A549 (cell line): ENCODE measurements at regions not wholly inside any gene's neighbourhood (a gene's known extent, or its start where the extent isn't known, plus 50 kb on each side); places are given as distances from the start of the nearest gene placed in this dataset.

ENCODE experiments used
- ATAC-seq, 2 experiments: fragments of 200-7000 bp in 1 of 2; fragments of >200 bp in 1 of 2; cut with Nextera tagmentation in 1 of 2; cut with Tn5 transposase in 1 of 2; 3 replicates each; pipeline versions ENCODE4 v1.8.0 to v1.9.1; 2018 to 2020; ENCODE audit warnings: mild to moderate bottlenecking in 1 of 2, moderate library complexity in 1 of 2
- CTCF ChIA-PET: fragments of 300-600 bp; sonication (Branson Sonifier 250); formaldehyde crosslinking; extraction: SDS; loops from one replicate; lab custom pipeline; 2021; ENCODE audit warnings: antibody characterized with exemption, inconsistent platforms; lab: Yijun Ruan, JAX
- POLR2A ChIA-PET: fragments of 350-600 bp; formaldehyde crosslinking; extraction: SDS; loops from one replicate; lab custom pipeline; 2021; ENCODE audit warnings: antibody characterized with exemption, inconsistent platforms; lab: Yijun Ruan, JAX
- DNase-seq, 2 experiments: peaks; one replicate each; pipeline versions ENCODE4 v3.0.0 to v3.0.0-alpha.2; 2011 to 2016; ENCODE audit warnings: low read depth in 1 of 2, low spot score in 1 of 2
- FAIRE-seq: peaks from 2 replicates; lab custom pipeline; 2011; peaks lifted over from hg19 to GRCh38; lab: Jason Lieb, UNC
- H3K27ac ChIP-seq, 2 experiments: fragments of >200 bp; sonication (Bioruptor Twin); formaldehyde crosslinking; 3 replicates each; pipeline ENCODE4 v1.5.1; 2016 to 2017
- H3K4me1 ChIP-seq: fragments of >200 bp; sonication (Bioruptor Twin); formaldehyde crosslinking; 3 replicates; pipeline ENCODE4 v1.6.1; 2016
- H3K4me2 ChIP-seq: fragments of >200 bp; sonication (Bioruptor Twin); formaldehyde crosslinking; 3 replicates; pipeline ENCODE4 v1.6.1; 2016
- H3K4me3 ChIP-seq: fragments of >200 bp; sonication (Bioruptor Twin); formaldehyde crosslinking; 3 replicates; pipeline ENCODE4 v1.5.1; 2016
- H3K9me3 ChIP-seq: fragments of >200 bp; sonication (Bioruptor Twin); formaldehyde crosslinking; 3 replicates; pipeline ENCODE4 v1.6.1; 2016
- BHLHE40 ChIP-seq: IDR thresholded peaks from 2 replicates; pipeline ENCODE4 v1.6.1; 2012; ENCODE audit warnings: low read depth, low read length, inconsistent platforms
- CHD4 ChIP-seq: fragments of 200-600 bp; sonication (generic); IDR thresholded peaks from 2 replicates; pipeline ENCODE4 v1.6.1; 2016; ENCODE audit warnings: antibody characterized with exemption, mild to moderate bottlenecking, borderline replicate concordance
- EHMT2 ChIP-seq: fragments of 200-600 bp; sonication (generic); IDR thresholded peaks from 2 replicates; pipeline ENCODE4 v1.6.1; 2016; ENCODE audit warnings: antibody characterized with exemption, low read depth, mild to moderate bottlenecking, moderate library complexity
- EP300 ChIP-seq, 2 experiments: fragments of >200 bp; sonication (Bioruptor Twin); formaldehyde crosslinking; IDR thresholded peaks; 2 replicates in 1 of 2; 3 replicates in 1 of 2; pipeline ENCODE4 v1.6.1; 2016 to 2017
- ESRRA ChIP-seq: fragments of 150-350 bp; IDR thresholded peaks from 2 replicates; pipeline ENCODE4 v1.6.1; 2014; ENCODE audit warnings: mild to moderate bottlenecking, low read length, borderline replicate concordance
- FOSL2 ChIP-seq, 2 experiments: fragments of 450-650 bp in 1 of 2; fragments of >200 bp in 1 of 2; sonication (Bioruptor Twin) in 1 of 2; formaldehyde crosslinking; IDR thresholded peaks; 2 replicates each; pipeline versions ENCODE4 v1.5.0 to v1.6.1; 2016 to 2020; ENCODE audit warnings: mild to moderate bottlenecking in 1 of 2, moderate library complexity in 1 of 2
- HOXA7 ChIP-seq: fragments of 250-450 bp; sonication (Bioruptor Pico); IDR thresholded peaks from 2 replicates; pipeline ENCODE4 v1.5.0; 2020; ENCODE audit warnings: mild to moderate bottlenecking, moderate library complexity
- MYC ChIP-seq: IDR thresholded peaks from 2 replicates; pipeline ENCODE4 v1.6.1; 2012; ENCODE audit warnings: mild to moderate bottlenecking, inconsistent platforms, low read length, improper control_type of control experiment, borderline replicate concordance
- PHF8 ChIP-seq: fragments of 200-600 bp; sonication (generic); IDR thresholded peaks from 2 replicates; pipeline ENCODE4 v1.6.1; 2016; ENCODE audit warnings: low read depth, mild to moderate bottlenecking, antibody characterized with exemption, moderate library complexity, borderline replicate concordance
- SREBF2 ChIP-seq: fragments of 450-650 bp; IDR thresholded peaks from 2 replicates; pipeline ENCODE4 v1.6.1; 2014; ENCODE audit warnings: mild to moderate bottlenecking, moderate library complexity
- WGBS: methylation state at CpG from one replicate; pipeline ENCODE4 v1.1.6; 2017; ENCODE audit errors: missing lambda C conversion rate; 5-methylcytosine and 5-hydroxymethylcytosine counted together
- TF ChIP-seq, protein P1 (sequence below): fragments of 150-350 bp; IDR thresholded peaks from 2 replicates; pipeline ENCODE4 v1.6.1; 2014; ENCODE audit warnings: low read depth, mild to moderate bottlenecking, low read length
- TF ChIP-seq, protein P2 (sequence below): fragments of 450-650 bp; IDR thresholded peaks from 2 replicates; pipeline ENCODE4 v1.6.1; 2014; ENCODE audit warnings: antibody characterized with exemption
- TF ChIP-seq, protein P3 (sequence below): fragments of >200 bp; sonication (Bioruptor Twin); formaldehyde crosslinking; IDR thresholded peaks from 3 replicates; pipeline ENCODE4 v1.6.1; 2016
- TF ChIP-seq, protein P4 (sequence below): fragments of >200 bp; sonication (Bioruptor Twin); formaldehyde crosslinking; IDR thresholded peaks from 2 replicates; pipeline ENCODE4 v1.6.1; 2016
- TF ChIP-seq, protein P5 (sequence below): fragments of 250-450 bp; sonication (Bioruptor Pico); IDR thresholded peaks from 2 replicates; pipeline ENCODE4 v1.5.0; 2020; ENCODE audit warnings: low read depth, mild to moderate bottlenecking, moderate library complexity
- TF ChIP-seq, protein P6 (sequence below): fragments of 200-600 bp; sonication (generic); IDR thresholded peaks from 2 replicates; pipeline ENCODE4 v1.6.1; 2016; ENCODE audit warnings: antibody characterized with exemption, mild to moderate bottlenecking, moderate library complexity

DNA sequence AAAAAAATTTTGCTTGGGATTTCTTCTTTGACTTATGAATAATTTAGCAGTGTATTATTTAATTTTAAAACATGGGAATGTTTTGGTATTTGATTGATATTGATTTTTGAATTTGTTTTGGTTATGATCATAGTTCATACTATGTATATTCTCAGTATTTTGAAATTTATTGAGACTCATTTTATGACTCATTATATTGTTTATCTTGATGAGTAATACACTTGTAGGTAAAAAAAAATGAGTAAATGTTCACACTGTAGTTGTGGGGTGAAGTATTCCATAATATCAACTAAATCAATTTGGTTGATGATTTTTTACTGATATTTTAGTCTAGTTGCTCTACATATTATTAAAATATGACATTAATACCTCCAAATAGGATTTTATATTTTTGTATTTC lies 1142.2 kb downstream of the ADGRL3 start:
- ATAC-seq (no peak), FAIRE-seq (no peak), DNase-seq (no peak)
- H3K27ac ChIP-seq = no peak overlapping the region
- CTCF ChIA-PET = no interaction called here
- H3K4me2 ChIP-seq = no peak overlapping the region
- TF ChIP-seq EP300 (IDR thresholded peaks at IDR 0.05) (no peak), CHD4 (no peak), MYC (no peak), FOSL2 (IDR thresholded peaks at IDR 0.05) (no peak), FOSL2 (CRISPR knock-in tag; IDR thresholded peaks at IDR 0.05) (no peak; the same call in 1 of the 2 replicates), ESRRA (no peak), HOXA7 (CRISPR knock-in tag) (no peak), SREBF2 (no peak), PHF8 (no peak)
- TF ChIP-seq, protein P1, sequence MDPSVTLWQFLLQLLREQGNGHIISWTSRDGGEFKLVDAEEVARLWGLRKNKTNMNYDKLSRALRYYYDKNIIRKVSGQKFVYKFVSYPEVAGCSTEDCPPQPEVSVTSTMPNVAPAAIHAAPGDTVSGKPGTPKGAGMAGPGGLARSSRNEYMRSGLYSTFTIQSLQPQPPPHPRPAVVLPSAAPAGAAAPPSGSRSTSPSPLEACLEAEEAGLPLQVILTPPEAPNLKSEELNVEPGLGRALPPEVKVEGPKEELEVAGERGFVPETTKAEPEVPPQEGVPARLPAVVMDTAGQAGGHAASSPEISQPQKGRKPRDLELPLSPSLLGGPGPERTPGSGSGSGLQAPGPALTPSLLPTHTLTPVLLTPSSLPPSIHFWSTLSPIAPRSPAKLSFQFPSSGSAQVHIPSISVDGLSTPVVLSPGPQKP = no peak
- TF ChIP-seq, protein P2, sequence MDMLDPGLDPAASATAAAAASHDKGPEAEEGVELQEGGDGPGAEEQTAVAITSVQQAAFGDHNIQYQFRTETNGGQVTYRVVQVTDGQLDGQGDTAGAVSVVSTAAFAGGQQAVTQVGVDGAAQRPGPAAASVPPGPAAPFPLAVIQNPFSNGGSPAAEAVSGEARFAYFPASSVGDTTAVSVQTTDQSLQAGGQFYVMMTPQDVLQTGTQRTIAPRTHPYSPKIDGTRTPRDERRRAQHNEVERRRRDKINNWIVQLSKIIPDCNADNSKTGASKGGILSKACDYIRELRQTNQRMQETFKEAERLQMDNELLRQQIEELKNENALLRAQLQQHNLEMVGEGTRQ = no peak
- TF ChIP-seq, protein P3, sequence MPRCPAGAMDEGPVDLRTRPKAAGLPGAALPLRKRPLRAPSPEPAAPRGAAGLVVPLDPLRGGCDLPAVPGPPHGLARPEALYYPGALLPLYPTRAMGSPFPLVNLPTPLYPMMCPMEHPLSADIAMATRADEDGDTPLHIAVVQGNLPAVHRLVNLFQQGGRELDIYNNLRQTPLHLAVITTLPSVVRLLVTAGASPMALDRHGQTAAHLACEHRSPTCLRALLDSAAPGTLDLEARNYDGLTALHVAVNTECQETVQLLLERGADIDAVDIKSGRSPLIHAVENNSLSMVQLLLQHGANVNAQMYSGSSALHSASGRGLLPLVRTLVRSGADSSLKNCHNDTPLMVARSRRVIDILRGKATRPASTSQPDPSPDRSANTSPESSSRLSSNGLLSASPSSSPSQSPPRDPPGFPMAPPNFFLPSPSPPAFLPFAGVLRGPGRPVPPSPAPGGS = no peak
- no peak overlapping the region for H3K4me3 ChIP-seq
- POLR2A ChIA-PET = no interaction called here
- H3K4me1 ChIP-seq = no peaks in the 10 kb centered on the region
- H3K9me3 ChIP-seq = no peaks in the 10 kb centered on the region

DNA sequence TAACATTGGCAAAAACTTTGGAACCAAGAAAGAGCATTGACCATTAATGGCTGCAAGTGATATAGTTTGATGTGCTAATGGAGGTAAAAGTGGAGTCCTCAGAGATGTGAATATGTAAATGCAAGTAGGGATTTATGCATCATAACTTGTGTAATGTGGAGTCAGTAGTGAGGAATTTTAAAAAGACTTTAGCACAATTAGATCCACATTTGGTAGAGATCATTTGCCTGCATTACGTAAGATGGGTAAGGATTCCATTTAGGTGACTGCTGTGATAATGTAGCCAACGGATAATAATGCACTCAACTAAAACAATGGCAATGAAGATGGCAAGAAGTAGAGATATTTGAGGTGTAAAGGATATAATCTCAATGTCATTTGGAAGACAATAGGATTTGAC lies 1128.4 kb downstream of the ADGRL3 start:
- ChIA-PET CTCF (no interaction called here), POLR2A (no interaction called here)
- FAIRE-seq (no peak), DNase-seq (no peak), ATAC-seq (no peak)
- Histone ChIP-seq H3K27ac (no peak overlapping the region), H3K4me2 (no peak overlapping the region), H3K4me1 (no peaks in the 10 kb centered on the region), H3K4me3 (no peak overlapping the region), H3K9me3 (no peaks in the 10 kb centered on the region)
- TF ChIP-seq, protein P4, sequence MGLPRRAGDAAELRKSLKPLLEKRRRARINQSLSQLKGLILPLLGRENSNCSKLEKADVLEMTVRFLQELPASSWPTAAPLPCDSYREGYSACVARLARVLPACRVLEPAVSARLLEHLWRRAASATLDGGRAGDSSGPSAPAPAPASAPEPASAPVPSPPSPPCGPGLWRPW = no peak
- TF ChIP-seq, protein P5, sequence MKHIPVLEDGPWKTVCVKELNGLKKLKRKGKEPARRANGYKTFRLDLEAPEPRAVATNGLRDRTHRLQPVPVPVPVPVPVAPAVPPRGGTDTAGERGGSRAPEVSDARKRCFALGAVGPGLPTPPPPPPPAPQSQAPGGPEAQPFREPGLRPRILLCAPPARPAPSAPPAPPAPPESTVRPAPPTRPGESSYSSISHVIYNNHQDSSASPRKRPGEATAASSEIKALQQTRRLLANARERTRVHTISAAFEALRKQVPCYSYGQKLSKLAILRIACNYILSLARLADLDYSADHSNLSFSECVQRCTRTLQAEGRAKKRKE (CRISPR knock-in tag) = no peak
- TF ChIP-seq, protein P6, sequence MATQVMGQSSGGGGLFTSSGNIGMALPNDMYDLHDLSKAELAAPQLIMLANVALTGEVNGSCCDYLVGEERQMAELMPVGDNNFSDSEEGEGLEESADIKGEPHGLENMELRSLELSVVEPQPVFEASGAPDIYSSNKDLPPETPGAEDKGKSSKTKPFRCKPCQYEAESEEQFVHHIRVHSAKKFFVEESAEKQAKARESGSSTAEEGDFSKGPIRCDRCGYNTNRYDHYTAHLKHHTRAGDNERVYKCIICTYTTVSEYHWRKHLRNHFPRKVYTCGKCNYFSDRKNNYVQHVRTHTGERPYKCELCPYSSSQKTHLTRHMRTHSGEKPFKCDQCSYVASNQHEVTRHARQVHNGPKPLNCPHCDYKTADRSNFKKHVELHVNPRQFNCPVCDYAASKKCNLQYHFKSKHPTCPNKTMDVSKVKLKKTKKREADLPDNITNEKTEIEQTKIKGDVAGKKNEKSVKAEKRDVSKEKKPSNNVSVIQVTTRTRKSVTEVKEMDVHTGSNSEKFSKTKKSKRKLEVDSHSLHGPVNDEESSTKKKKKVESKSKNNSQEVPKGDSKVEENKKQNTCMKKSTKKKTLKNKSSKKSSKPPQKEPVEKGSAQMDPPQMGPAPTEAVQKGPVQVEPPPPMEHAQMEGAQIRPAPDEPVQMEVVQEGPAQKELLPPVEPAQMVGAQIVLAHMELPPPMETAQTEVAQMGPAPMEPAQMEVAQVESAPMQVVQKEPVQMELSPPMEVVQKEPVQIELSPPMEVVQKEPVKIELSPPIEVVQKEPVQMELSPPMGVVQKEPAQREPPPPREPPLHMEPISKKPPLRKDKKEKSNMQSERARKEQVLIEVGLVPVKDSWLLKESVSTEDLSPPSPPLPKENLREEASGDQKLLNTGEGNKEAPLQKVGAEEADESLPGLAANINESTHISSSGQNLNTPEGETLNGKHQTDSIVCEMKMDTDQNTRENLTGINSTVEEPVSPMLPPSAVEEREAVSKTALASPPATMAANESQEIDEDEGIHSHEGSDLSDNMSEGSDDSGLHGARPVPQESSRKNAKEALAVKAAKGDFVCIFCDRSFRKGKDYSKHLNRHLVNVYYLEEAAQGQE = no peak
- TF ChIP-seq BHLHE40 (no peak), SREBF2 (no peak), EHMT2 (no peak)
- 9% methylated on average over 2 of the region's 2 CpGs for WGBS
